Chondrocyte (in vitro differentiated cells): ENCODE measurements at regions not wholly inside any gene's neighbourhood (a gene's known extent, or its start where the extent isn't known, plus 50 kb on each side); places are given as distances from the start of the nearest gene placed in this dataset.

Source experiments
- DNase-seq: peaks from one replicate; pipeline ENCODE4 v3.0.0; 2021; ENCODE audit warnings: mixed read lengths, low spot score
- H3K27ac Mint-ChIP-seq: one replicate; pipeline ENCODE4 v1.8.0; 2021; ENCODE audit warnings: mild to moderate bottlenecking, moderate library complexity, mixed read lengths; ENCODE audit not compliant: unreplicated experiment
- H3K27me3 Mint-ChIP-seq: 2 replicates; pipeline ENCODE4 v1.8.0; 2021; ENCODE audit warnings: low read depth, mixed read lengths
- H3K36me3 Mint-ChIP-seq: 2 replicates; pipeline ENCODE4 v1.8.0; 2021; ENCODE audit warnings: low read depth, mixed read lengths
- H3K4me1 Mint-ChIP-seq: 2 replicates; pipeline ENCODE4 v1.8.0; 2021; ENCODE audit warnings: low read depth, mild to moderate bottlenecking, mixed read lengths
- H3K4me3 Mint-ChIP-seq: one replicate; pipeline ENCODE4 v1.8.0; 2021; ENCODE audit warnings: mild to moderate bottlenecking, moderate library complexity, mixed read lengths; ENCODE audit not compliant: unreplicated experiment
- H3K9me3 Mint-ChIP-seq: 2 replicates; pipeline ENCODE4 v1.8.0; 2021; ENCODE audit warnings: low read depth, mixed read lengths
- TF ChIP-seq, protein P1 (sequence below): fragments of 200-600 bp; sonication (generic); IDR thresholded peaks from 2 replicates; pipeline ENCODE4 v1.5.0; 2021; ENCODE audit warnings: antibody characterized with exemption, mild to moderate bottlenecking, moderate library complexity

- DNase-seq = no peak
- TF ChIP-seq, protein P1, sequence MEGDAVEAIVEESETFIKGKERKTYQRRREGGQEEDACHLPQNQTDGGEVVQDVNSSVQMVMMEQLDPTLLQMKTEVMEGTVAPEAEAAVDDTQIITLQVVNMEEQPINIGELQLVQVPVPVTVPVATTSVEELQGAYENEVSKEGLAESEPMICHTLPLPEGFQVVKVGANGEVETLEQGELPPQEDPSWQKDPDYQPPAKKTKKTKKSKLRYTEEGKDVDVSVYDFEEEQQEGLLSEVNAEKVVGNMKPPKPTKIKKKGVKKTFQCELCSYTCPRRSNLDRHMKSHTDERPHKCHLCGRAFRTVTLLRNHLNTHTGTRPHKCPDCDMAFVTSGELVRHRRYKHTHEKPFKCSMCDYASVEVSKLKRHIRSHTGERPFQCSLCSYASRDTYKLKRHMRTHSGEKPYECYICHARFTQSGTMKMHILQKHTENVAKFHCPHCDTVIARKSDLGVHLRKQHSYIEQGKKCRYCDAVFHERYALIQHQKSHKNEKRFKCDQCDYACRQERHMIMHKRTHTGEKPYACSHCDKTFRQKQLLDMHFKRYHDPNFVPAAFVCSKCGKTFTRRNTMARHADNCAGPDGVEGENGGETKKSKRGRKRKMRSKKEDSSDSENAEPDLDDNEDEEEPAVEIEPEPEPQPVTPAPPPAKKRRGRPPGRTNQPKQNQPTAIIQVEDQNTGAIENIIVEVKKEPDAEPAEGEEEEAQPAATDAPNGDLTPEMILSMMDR = no peak
- Mint-ChIP-seq H3K27me3 (no peaks in the 10 kb centered on the region), H3K4me1 (no peaks in the 10 kb centered on the region), H3K27ac (no peak overlapping the region), H3K36me3 (no peaks in the 10 kb centered on the region), H3K9me3 (peaks cover 10% of the 10 kb centered on the region), H3K4me3 (no peak overlapping the region)
Measured at GRCh38 chr10:107398115-107398514, 233.6 kb upstream of the SORCS1 start.

- Mint-ChIP-seq H3K27me3 (peaks cover 3% of the 10 kb centered on the region), H3K36me3 (no peaks in the 10 kb centered on the region), H3K4me1 (no peaks in the 10 kb centered on the region), H3K9me3 (peaks cover 3% of the 10 kb centered on the region), H3K27ac (no peak overlapping the region), H3K4me3 (no peak overlapping the region)
- no peak for DNase-seq
- TF ChIP-seq, protein P1 = no peak
Measured at GRCh38 chr10:107391901-107392300, 227.4 kb upstream of the SORCS1 start.

- TF ChIP-seq, protein P1 = no peak
- Mint-ChIP-seq H3K27me3 (peaks cover 3% of the 10 kb centered on the region), H3K4me3 (no peak overlapping the region), H3K36me3 (no peaks in the 10 kb centered on the region), H3K9me3 (no peaks in the 10 kb centered on the region), H3K27ac (no peak overlapping the region), H3K4me1 (no peaks in the 10 kb centered on the region)
- no peak for DNase-seq
Measured at GRCh38 chr10:107390563-107390962, 226.1 kb upstream of the SORCS1 start.

- TF ChIP-seq, protein P1 = no peak
- Mint-ChIP-seq H3K4me3 (no peak overlapping the region), H3K27me3 (no peaks in the 10 kb centered on the region), H3K27ac (no peak overlapping the region), H3K9me3 (no peaks in the 10 kb centered on the region), H3K36me3 (no peaks in the 10 kb centered on the region), H3K4me1 (no peaks in the 10 kb centered on the region)
- no peak for DNase-seq
Measured at GRCh38 chr10:107383357-107383756, 218.9 kb upstream of the SORCS1 start.

DNA sequence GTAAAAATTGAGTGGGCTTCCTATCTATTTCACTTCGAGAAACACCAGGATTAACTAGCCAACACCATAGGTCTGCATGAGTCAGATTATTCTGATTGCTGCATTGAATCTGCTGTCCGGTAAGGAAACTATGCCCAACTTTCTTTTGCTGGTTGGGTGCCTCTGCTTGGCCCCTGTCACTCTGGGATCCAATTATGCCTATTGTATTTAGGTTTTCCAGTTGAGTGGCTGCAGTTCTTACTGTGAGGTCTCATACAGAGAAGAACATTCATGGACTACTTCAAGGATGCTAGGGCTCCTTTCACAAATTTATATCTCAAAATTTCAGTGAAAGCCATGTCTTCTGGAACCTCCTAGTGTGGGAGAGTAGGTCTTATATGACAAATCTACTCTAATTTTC is 215.1 kb upstream of the SORCS1 start:
- Mint-ChIP-seq H3K4me1 (no peaks in the 10 kb centered on the region), H3K27ac (no peak overlapping the region), H3K36me3 (no peaks in the 10 kb centered on the region), H3K27me3 (no peaks in the 10 kb centered on the region), H3K9me3 (peaks cover 8% of the 10 kb centered on the region), H3K4me3 (no peak overlapping the region)
- no peak for DNase-seq
- TF ChIP-seq, protein P1 = no peak
